Stomach (tissue), 8 donors: ENCODE measurements at regions not wholly inside any gene's neighbourhood (a gene's known extent, or its start where the extent isn't known, plus 50 kb on each side); places are given as distances from the start of the nearest gene placed in this dataset.

ENCODE experiments used
- DNase-seq, 2 donors: peaks; one replicate each; pipeline versions ENCODE4 v3.0.0 to v3.0.0-alpha.2; 2013 to 2019
- H3K27ac ChIP-seq, 5 donors: fragments of 200-600 bp in 4 of 5; sonication (generic) in 4 of 5; one replicate each; pipeline ENCODE4 v1.5.1; 2013 to 2019; ENCODE audit warnings: mild to moderate bottlenecking in 1 of 5, moderate library complexity in 1 of 5
- H3K27me3 ChIP-seq, 3 donors: fragments of 200-600 bp; sonication (generic); one replicate each; pipeline ENCODE4 v1.5.1; 2017 to 2019; ENCODE audit warnings: mixed run types in 1 of 3
- H3K36me3 ChIP-seq, 4 donors: fragments of 200-600 bp; sonication (generic); 1 replicate in 3 of 4; 2 replicates in 1 of 4; pipeline ENCODE4 v1.5.1; 2016 to 2019
- H3K4me1 ChIP-seq, 4 donors: fragments of 200-600 bp; sonication (generic); one replicate each; pipeline ENCODE4 v1.5.1; 2016 to 2019
- H3K4me3 ChIP-seq, 4 donors: fragments of 200-600 bp; sonication (generic) in 3 of 4; one replicate each; pipeline ENCODE4 v1.5.1; 2016 to 2019; ENCODE audit warnings: mild to moderate bottlenecking in 1 of 4
- H3K9me3 ChIP-seq, 4 donors: fragments of 200-600 bp; sonication (generic); one replicate each; pipeline ENCODE4 v1.5.1; 2016 to 2019
- EP300 ChIP-seq: sonication (generic); formaldehyde crosslinking; IDR thresholded peaks from one replicate; pipeline ENCODE4 v1.6.1; 2017; ENCODE audit warnings: antibody characterized with exemption
- POLR2A ChIP-seq, 4 donors: fragments of 450-650 bp; IDR thresholded peaks; one replicate each; pipeline ENCODE4 v1.6.1; 2016; ENCODE audit warnings: antibody characterized with exemption in 4 of 4, control low read depth in 2 of 4, mild to moderate bottlenecking in 1 of 4, moderate library complexity in 1 of 4
- POLR2AphosphoS5 ChIP-seq, 3 donors: sonication (generic); formaldehyde crosslinking; IDR thresholded peaks; one replicate each; pipeline ENCODE4 v1.6.1; 2016; ENCODE audit warnings: antibody characterized with exemption in 3 of 3
- WGBS, 5 donors: extraction: QIAGEN DNeasy Blood & Tissue Kit in 3 of 5; methylation state at CpG; one replicate each; pipeline versions ENCODE4 v1.1.5 to v1.1.7; 2013 to 2018; 5-methylcytosine and 5-hydroxymethylcytosine counted together
- intact Hi-C: fragments of 100-400 bp; cut with DNase I; formaldehyde crosslinking; loops from one replicate; pipeline ENCODE4 v1.15.1; 2023; ENCODE audit warnings: low total_unique reads
- TF ChIP-seq, protein P1 (sequence below), 7 experiments: fragments of 450-650 bp in 4 of 7; fragments of 200-600 bp in 3 of 7; sonication (generic) in 3 of 7; IDR thresholded peaks; one replicate each; pipeline ENCODE4 v1.5.1; 2016 to 2019; ENCODE audit warnings: antibody characterized with exemption in 7 of 7, control low read depth in 2 of 7, mild to moderate bottlenecking in 1 of 7
- donor health status: healthy with polysubstance abuse.
- donor health status: Bipolar disorder and iron deficiency.
- donor health status: healthy.

DNA sequence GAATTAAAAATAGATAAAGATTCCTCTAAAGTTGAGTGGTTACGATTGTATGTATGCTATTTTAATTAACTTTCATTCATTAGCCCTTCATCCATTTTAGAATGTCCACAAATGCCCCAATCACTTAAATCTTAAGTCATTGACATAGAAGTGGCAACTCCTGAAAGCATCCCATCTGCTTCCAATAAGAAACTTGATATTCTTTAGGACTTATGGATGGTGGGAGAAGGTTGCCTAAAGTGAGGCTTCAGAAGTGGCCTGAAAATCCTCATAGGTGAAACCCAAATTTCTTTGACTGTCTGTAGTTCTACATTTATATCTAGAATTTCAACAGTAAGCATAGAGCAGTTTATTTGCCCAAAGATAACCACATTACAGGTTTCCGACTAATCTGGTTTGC is 161.7 kb upstream of the HMGA2 start:
- 61 to 86% (median 75%) methylated on average over 2 of the region's 2 CpGs for WGBS, 5 donors
- intact Hi-C loops = no loop called here
- Histone ChIP-seq H3K4me1 (no peaks in the 10 kb centered on the region), H3K36me3 (no peaks in the 10 kb centered on the region), H3K4me3 (no peak overlapping the region), H3K9me3 (no peaks in the 10 kb centered on the region), H3K27me3 (no peaks in the 10 kb centered on the region), H3K27ac (no peak overlapping the region)
- DNase-seq = no peak
- TF ChIP-seq POLR2A (IDR thresholded peaks at IDR 0.05) = no peak
- TF ChIP-seq, protein P1, sequence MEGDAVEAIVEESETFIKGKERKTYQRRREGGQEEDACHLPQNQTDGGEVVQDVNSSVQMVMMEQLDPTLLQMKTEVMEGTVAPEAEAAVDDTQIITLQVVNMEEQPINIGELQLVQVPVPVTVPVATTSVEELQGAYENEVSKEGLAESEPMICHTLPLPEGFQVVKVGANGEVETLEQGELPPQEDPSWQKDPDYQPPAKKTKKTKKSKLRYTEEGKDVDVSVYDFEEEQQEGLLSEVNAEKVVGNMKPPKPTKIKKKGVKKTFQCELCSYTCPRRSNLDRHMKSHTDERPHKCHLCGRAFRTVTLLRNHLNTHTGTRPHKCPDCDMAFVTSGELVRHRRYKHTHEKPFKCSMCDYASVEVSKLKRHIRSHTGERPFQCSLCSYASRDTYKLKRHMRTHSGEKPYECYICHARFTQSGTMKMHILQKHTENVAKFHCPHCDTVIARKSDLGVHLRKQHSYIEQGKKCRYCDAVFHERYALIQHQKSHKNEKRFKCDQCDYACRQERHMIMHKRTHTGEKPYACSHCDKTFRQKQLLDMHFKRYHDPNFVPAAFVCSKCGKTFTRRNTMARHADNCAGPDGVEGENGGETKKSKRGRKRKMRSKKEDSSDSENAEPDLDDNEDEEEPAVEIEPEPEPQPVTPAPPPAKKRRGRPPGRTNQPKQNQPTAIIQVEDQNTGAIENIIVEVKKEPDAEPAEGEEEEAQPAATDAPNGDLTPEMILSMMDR (IDR thresholded peaks at IDR 0.05) = no peak
- no peak for TF ChIP-seq EP300
- no peak for TF ChIP-seq POLR2AphosphoS5 (IDR thresholded peaks at IDR 0.05)

DNA sequence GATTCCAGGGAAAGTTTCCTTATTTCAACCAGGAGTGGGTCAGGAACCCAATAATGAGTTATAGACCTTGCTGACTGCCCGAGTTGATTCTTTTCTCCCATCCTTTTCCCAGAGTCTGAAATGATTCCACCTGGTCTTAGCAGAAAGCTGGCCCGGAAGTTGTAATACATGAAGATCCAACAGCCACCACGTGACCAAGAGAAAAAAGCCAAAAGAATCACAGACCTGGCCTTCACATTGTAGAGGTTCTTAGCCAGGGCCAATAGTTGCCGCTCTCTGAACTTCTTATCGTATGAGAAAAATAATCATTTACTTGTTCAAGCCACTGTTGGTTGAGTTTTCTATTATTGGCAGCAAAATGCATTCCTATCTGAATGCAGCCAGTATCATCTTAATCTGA is 161.2 kb upstream of the HMGA2 start:
- H3K9me3 ChIP-seq = no peaks in the 10 kb centered on the region

DNA sequence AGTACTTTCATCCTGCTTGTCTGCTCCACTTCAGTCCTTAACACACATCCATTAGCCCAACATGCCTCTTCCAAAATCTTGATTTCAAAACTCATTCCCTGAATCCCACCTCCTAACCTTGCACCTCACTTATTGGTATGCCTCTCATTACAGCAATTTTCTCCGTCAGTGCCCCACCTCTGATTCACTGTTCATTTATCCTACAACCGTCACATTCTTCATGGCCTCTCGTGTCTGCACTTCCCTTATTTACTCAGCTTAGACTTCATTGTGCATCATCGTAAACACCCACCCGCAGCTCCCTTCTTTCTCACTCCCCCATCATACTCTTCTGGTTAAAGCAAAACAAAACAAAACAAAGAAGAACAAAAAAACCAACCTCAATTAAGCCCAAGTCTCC is 160.6 kb upstream of the HMGA2 start:
- Histone ChIP-seq H3K36me3 (no peaks in the 10 kb centered on the region), H3K9me3 (no peaks in the 10 kb centered on the region), H3K27me3 (no peaks in the 10 kb centered on the region), H3K4me1 (no peaks in the 10 kb centered on the region), H3K4me3 (no peak overlapping the region), H3K27ac (no peak overlapping the region)
- DNase-seq = no peak
- intact Hi-C loops = no loop called here
- WGBS, 5 donors = 90 to 96% (median 91%) methylated on average over 5 of the region's 5 CpGs
- TF ChIP-seq, protein P1 (IDR thresholded peaks at IDR 0.05) = no peak
- TF ChIP-seq EP300 = no peak

More for the DNA sequence above, 161.2 kb upstream of the HMGA2 start:
- H3K36me3 ChIP-seq = no peaks in the 10 kb centered on the region
- no peak overlapping the region for H3K4me3 ChIP-seq
- no peaks in the 10 kb centered on the region for H3K4me1 ChIP-seq
- no peaks in the 10 kb centered on the region for H3K27me3 ChIP-seq
- intact Hi-C loops = no loop called here
- 81 to 87% (median 84%) methylated on average over 5 of the region's 5 CpGs for WGBS, 5 donors
- TF ChIP-seq POLR2A (IDR thresholded peaks at IDR 0.05) (no peak), EP300 (no peak), POLR2AphosphoS5 (IDR thresholded peaks at IDR 0.05) (no peak)
- TF ChIP-seq, protein P1 (IDR thresholded peaks at IDR 0.05) = no peak
- DNase-seq = no peak
- H3K27ac ChIP-seq = no peak overlapping the region

DNA sequence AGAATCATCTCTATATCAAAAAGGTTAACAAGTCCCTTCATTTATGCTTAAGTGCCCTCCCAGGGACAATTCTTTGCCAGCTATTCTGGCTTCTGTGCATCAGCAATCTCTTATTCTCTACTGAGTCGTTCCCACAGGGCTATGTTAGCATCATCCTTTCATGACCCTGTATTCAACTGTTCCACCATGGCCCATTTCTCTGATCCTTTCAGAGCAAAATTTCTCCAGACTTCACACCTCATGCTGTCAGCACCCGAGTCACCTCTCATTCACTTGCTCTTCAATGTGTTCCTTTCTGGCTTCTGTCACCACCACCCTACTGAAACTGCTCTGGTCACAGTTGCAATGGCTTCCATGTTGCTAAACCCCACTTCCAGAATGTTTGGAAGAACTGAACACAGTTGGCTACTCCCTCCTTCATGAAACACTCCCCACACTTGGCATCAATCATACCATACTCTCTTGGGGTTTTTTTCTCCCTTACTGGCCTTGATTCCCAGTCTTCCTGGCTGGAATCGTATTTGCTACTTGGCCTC is 159.5 kb upstream of the HMGA2 start:
- intact Hi-C loops = no loop called here
- WGBS, 5 donors = 74 to 82% (median 81%) methylated on average over 3 of the region's 3 CpGs
- no peaks in the 10 kb centered on the region for H3K4me1 ChIP-seq
- H3K4me3 ChIP-seq = no peak overlapping the region
- no peak overlapping the region for H3K27ac ChIP-seq
- H3K9me3 ChIP-seq = no peaks in the 10 kb centered on the region
- no peak for DNase-seq
- TF ChIP-seq EP300 (no peak), POLR2AphosphoS5 (IDR thresholded peaks at IDR 0.05) (no peak), POLR2A (IDR thresholded peaks at IDR 0.05) (no peak)
- TF ChIP-seq, protein P1 (IDR thresholded peaks at IDR 0.05) = no peak
- no peaks in the 10 kb centered on the region for H3K36me3 ChIP-seq
- no peaks in the 10 kb centered on the region for H3K27me3 ChIP-seq
